NCI-H510A treated with DMSO at 0.1 percent for 48 hours (cell line): ENCODE measurements at regions not wholly inside any gene's neighbourhood (a gene's known extent, or its start where the extent isn't known, plus 50 kb on each side); places are given as distances from the start of the nearest gene placed in this dataset.
"Not testable (repeated sequence)": the region's sequence is repeated elsewhere in the genome, so short reads cannot be mapped to it uniquely, and the experiment has no call there.

ENCODE experiments used
- DNase-seq: peaks from one replicate; lab custom pipeline; 2025; lab: John Stamatoyannopoulos, UW

GRCh38 chr17:31621566-31621965 is 230.1 kb downstream of the RAB11FIP4 start:
- DNase-seq = no peak

- not testable (repeated sequence) for DNase-seq
These were observed 219.6 kb downstream of the RAB11FIP4 start for GRCh38 chr17:31611053-31611452.

- no peak for DNase-seq
These were observed 218.8 kb downstream of the RAB11FIP4 start for GRCh38 chr17:31609996-31610910.

GRCh38 chr17:31609331-31609730 is 217.9 kb downstream of the RAB11FIP4 start:
- peak; percentile 61 for DNase-seq

GRCh38 chr17:31608659-31609254 is 217.3 kb downstream of the RAB11FIP4 start:
- no peak for DNase-seq

- DNase-seq = no peak
These were observed 214.3 kb downstream of the RAB11FIP4 start for GRCh38 chr17:31605761-31606160.

GRCh38 chr17:31604936-31605335 is 213.5 kb downstream of the RAB11FIP4 start:
- DNase-seq = no peak

- DNase-seq = not testable (repeated sequence)
These were observed 208.7 kb downstream of the RAB11FIP4 start for GRCh38 chr17:31600144-31600543.

GRCh38 chr17:31598921-31599571 is 207.6 kb downstream of the RAB11FIP4 start:
- DNase-seq = peak; percentile 37

- DNase-seq = no peak
These were observed 206.9 kb downstream of the RAB11FIP4 start for GRCh38 chr17:31598399-31598782.

- DNase-seq = no peak
These were observed 206.3 kb downstream of the RAB11FIP4 start for GRCh38 chr17:31597646-31598398.

- DNase-seq = no peak
These were observed 205.2 kb downstream of the RAB11FIP4 start for GRCh38 chr17:31596382-31597323.

- DNase-seq = no peak
These were observed 204.3 kb downstream of the RAB11FIP4 start for GRCh38 chr17:31595666-31596381.

GRCh38 chr17:31595076-31595475 is 203.6 kb downstream of the RAB11FIP4 start:
- DNase-seq = no peak

GRCh38 chr17:31594416-31594815 is 202.9 kb downstream of the RAB11FIP4 start:
- DNase-seq = no peak

- peak; percentile 7 for DNase-seq
These were observed 202.3 kb downstream of the RAB11FIP4 start for GRCh38 chr17:31593806-31594205.

- DNase-seq = no peak
These were observed 200.4 kb downstream of the RAB11FIP4 start for GRCh38 chr17:31591924-31592323.

GRCh38 chr17:31588512-31588911 is 197.0 kb downstream of the RAB11FIP4 start:
- no peak for DNase-seq

GRCh38 chr17:31588034-31588433 is 196.6 kb downstream of the RAB11FIP4 start:
- no peak for DNase-seq
